ENCODE measurements at regions not wholly inside any gene's neighbourhood (a gene's known extent, or its start where the extent isn't known, plus 50 kb on each side); places are given as distances from the start of the nearest gene placed in this dataset.

DNA sequence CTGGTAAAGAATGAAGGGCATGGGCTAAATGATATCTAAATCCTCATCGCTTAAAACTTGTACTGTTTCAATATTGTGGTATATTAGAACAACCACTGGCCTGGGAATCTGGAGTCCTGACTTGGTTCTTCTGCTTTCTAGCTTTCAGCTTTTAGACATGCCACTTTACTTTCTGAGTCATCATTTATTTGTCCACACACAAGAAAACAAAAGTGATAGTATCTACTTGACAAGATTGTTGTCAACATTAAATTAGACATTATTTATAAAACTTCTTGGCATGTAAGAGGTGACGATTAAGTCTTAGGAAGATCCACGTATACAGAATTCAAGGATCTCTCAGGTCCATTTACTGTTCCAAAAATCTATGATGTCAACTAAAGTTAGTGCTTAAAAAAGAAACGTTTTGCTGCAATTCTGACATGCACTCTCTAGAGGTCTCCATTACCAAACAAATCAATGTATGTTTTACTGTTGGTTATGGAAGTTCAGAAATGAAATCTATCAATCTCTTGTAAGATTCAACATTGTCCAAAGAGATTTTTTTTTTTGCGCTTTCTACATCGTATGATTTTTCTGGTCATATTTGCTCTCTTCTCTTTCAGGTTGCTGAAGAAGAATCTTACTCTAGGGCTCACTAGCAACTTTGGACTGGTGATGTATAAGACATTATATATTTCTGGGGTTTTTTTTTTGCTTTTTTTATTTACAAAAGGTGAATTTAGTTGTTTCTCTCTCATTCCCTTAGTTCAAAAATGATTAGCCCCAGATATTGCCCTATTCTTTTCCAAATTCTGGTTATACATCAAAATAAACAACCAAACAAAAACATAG is 53.6 kb upstream of the DYNC1I1 start:
- no peaks in the 10 kb centered on the region for H3K27me3 ChIP-seq (replicated peaks)
- H3K36me3 ChIP-seq (replicated peaks): no peaks in the 10 kb centered on the region
- no peak overlapping the region for H3K27ac ChIP-seq
- no peak overlapping the region for H3K4me3 ChIP-seq (ENCODE audit: low read depth, low read length)
- no peak for DNase-seq
- in situ Hi-C loops (cut with HindIII; ENCODE audit: low pct_ligation_motif_present, low sequenced_read_pairs): no loop called here
- TF ChIP-seq, protein P1, sequence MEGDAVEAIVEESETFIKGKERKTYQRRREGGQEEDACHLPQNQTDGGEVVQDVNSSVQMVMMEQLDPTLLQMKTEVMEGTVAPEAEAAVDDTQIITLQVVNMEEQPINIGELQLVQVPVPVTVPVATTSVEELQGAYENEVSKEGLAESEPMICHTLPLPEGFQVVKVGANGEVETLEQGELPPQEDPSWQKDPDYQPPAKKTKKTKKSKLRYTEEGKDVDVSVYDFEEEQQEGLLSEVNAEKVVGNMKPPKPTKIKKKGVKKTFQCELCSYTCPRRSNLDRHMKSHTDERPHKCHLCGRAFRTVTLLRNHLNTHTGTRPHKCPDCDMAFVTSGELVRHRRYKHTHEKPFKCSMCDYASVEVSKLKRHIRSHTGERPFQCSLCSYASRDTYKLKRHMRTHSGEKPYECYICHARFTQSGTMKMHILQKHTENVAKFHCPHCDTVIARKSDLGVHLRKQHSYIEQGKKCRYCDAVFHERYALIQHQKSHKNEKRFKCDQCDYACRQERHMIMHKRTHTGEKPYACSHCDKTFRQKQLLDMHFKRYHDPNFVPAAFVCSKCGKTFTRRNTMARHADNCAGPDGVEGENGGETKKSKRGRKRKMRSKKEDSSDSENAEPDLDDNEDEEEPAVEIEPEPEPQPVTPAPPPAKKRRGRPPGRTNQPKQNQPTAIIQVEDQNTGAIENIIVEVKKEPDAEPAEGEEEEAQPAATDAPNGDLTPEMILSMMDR (IDR thresholded peaks at IDR 0.05; ENCODE audit: low read depth, low read length, missing control alignments): peak; percentile 25

DNA sequence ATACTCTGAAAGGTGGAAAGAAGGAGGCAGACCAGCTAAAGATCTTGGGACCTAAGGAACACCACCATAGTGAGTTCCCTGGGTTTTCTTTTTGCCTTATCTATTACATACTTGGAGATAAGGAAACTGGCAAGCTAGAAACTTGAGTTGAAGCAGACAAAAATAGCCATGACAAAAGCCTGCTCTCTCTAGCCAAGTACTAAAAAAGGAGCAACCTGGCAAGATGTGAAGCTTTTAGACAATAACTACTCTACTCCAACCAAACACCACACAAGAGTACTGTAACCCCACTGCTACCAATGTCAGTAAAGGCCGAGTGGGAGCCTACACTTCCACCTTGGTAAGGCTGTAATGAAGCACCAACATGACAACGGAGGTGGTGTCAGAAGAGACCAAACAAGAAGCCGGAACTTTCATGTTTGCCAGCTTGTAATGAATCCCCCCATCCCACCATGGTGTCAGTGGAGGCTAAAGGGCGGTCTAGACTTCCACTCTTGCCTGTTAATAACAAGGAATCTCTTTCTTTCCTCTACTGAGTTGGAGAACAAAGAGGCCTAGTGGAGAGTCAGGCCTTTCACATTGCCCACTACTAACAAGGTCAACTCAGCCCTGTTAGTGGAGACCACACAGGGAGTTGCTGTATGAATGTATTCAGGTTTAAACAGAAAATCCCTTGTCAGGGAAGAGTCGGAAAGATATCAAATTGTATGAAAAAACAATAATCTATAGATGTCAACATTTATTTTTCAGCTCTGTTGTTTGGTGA is 55.8 kb upstream of the DYNC1I1 start:
- TF ChIP-seq, protein P1 (IDR thresholded peaks at IDR 0.05; ENCODE audit: low read depth, low read length, missing control alignments): no peak
- H3K27me3 ChIP-seq (replicated peaks): no peaks in the 10 kb centered on the region
- in situ Hi-C loops (cut with HindIII; ENCODE audit: low pct_ligation_motif_present, low sequenced_read_pairs): no loop called here
- H3K27ac ChIP-seq: no peak overlapping the region
- H3K36me3 ChIP-seq (replicated peaks): no peaks in the 10 kb centered on the region
- no peak overlapping the region for H3K4me3 ChIP-seq (ENCODE audit: low read depth, low read length)
- no peak for DNase-seq

DNA sequence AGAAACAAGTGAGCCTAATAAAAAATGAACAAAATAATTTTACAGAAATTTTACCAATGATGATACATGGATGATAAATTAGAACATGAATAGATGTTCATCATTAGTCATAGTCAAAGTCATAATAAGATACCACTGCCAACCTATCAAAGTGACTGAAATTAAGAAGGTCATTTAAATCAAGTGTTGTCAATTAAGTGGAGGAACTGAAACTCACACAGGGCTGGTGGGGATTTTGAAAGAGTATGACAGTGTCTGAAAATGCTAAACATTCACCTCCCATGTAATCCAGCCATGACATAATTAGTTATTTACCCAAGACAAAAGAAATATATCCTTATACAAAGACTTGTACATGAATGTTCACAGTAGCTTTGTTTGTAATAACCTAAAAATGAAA is 57.1 kb upstream of the DYNC1I1 start:
- no peak overlapping the region for H3K27ac ChIP-seq
- no peaks in the 10 kb centered on the region for H3K36me3 ChIP-seq (replicated peaks)
- TF ChIP-seq, protein P1 (IDR thresholded peaks at IDR 0.05; ENCODE audit: low read depth, low read length, missing control alignments): no peak
- DNase-seq: no peak
- in situ Hi-C loops (cut with HindIII; ENCODE audit: low pct_ligation_motif_present, low sequenced_read_pairs): no loop called here
- no peak overlapping the region for H3K4me3 ChIP-seq (ENCODE audit: low read depth, low read length)
- no peaks in the 10 kb centered on the region for H3K27me3 ChIP-seq (replicated peaks)

DNA sequence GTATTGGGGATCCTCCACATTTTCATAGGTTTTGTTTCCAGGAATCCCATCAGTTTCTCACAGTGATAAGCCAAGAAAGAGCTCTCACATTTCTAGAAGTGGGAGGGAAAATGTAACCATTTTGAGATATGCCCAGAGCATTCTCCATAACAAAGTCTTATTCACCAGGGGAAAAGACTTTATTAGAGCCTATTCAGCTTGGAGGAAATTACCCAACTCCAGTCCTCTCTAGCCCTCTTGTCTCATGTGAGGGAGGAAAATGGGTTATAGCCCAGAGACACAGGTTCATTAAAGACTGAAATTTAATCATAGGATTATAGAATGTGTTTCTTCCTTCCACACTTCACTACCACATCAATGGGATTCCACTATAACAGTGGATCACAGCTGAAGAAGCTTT is 61.6 kb upstream of the DYNC1I1 start:
- in situ Hi-C loops (cut with HindIII; ENCODE audit: low pct_ligation_motif_present, low sequenced_read_pairs): no loop called here
- Histone ChIP-seq H3K27me3 (replicated peaks) (no peaks in the 10 kb centered on the region), H3K4me3 (ENCODE audit: low read depth, low read length) (no peak overlapping the region), H3K36me3 (replicated peaks) (no peaks in the 10 kb centered on the region), H3K27ac (no peak overlapping the region)
- TF ChIP-seq, protein P1 (IDR thresholded peaks at IDR 0.05; ENCODE audit: low read depth, low read length, missing control alignments): no peak
- no peak for DNase-seq

DNA sequence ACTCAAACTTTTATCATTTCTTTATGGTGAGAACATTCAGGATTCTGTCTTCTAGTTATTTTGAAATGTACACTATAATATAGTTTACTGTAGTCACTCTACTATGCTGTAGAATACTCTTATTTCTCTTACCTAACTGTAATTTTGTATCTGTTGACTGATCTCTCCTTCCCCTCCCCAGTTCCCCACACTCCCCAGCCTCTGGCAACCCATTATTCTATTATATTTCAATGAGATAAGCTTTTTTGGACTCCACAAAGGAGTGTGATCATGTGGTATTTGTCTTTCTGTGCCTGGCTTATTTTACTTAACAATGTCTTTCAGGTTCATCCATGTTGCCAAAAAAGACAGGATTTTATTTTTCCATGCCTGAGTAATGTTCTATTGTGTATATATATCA is 71.4 kb upstream of the DYNC1I1 start:
- TF ChIP-seq, protein P1 (IDR thresholded peaks at IDR 0.05; ENCODE audit: low read depth, low read length, missing control alignments): no peak
- Histone ChIP-seq H3K36me3 (replicated peaks) (no peaks in the 10 kb centered on the region), H3K27me3 (replicated peaks) (no peaks in the 10 kb centered on the region), H3K4me3 (ENCODE audit: low read depth, low read length) (no peak overlapping the region), H3K27ac (no peak overlapping the region)
- DNase-seq: no peak
- in situ Hi-C loops (cut with HindIII; ENCODE audit: low pct_ligation_motif_present, low sequenced_read_pairs): no loop called here
